HL-60 (cell line): ENCODE measurements at regions not wholly inside any gene's neighbourhood (a gene's known extent, or its start where the extent isn't known, plus 50 kb on each side); places are given as distances from the start of the nearest gene placed in this dataset.

ENCODE experiments used
- DNase-seq, 2 experiments: peaks; one replicate each; pipeline ENCODE4 v3.0.0-alpha.2; 2010 to 2020; ENCODE audit warnings: low read depth in 1 of 2, low spot score in 1 of 2
- H3K27ac ChIP-seq: fragments of 250-450 bp; sonication (Bioruptor Pico); replicated peaks from 2 replicates; pipeline ENCODE4 v1.5.1; 2020; ENCODE audit warnings: mild to moderate bottlenecking, moderate library complexity
- H3K27me3 ChIP-seq: fragments of 250-450 bp; sonication (Bioruptor Pico); 2 replicates; pipeline ENCODE4 v1.5.1; 2021; ENCODE audit warnings: mild to moderate bottlenecking, moderate library complexity; ENCODE audit not compliant: insufficient read depth, poor library complexity, severe bottlenecking
- H3K4me3 ChIP-seq: replicated peaks from 2 replicates; pipeline ENCODE4 v1.5.1; 2011; ENCODE audit warnings: mild to moderate bottlenecking, control low read depth, low read length; ENCODE audit not compliant: insufficient read depth
- GABPA ChIP-seq: IDR thresholded peaks from 2 replicates; pipeline ENCODE4 v1.6.1; 2012; ENCODE audit warnings: low read depth
- POLR2AphosphoS5 ChIP-seq: IDR thresholded peaks from 2 replicates; pipeline ENCODE4 v1.6.1; 2012; ENCODE audit warnings: low read depth
- REST ChIP-seq: IDR thresholded peaks from 2 replicates; pipeline ENCODE4 v1.6.1; 2012; ENCODE audit warnings: low read depth; ENCODE audit not compliant: insufficient replicate concordance
- SPI1 ChIP-seq: IDR thresholded peaks from 2 replicates; pipeline ENCODE4 v1.6.1; 2012; ENCODE audit warnings: low read depth, mild to moderate bottlenecking, borderline replicate concordance
- TF ChIP-seq, protein P1 (sequence below): IDR thresholded peaks from one replicate; pipeline ENCODE4 v1.5.1; 2011; ENCODE audit warnings: low read length, control low read depth, inconsistent platforms; ENCODE audit not compliant: insufficient read depth

DNA sequence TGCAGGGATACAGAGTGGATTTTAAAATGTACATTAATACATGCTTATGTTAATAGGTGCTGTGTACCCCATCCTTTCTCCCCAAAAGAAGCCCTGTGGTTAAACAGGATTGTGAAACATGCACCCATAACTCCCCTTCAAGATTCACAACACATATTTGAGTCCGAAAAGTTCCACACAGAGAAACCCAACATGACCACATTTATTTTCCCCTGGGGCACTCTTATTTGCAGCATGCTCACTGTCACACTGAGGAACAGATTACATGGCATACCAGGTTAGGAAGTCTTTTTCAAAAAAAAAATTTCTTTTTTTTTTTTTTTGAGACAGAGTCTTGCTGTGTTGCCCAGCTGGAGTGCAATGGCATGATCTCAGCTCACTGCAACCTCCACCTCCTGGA lies 67.7 kb upstream of the COL5A2 start:
- Histone ChIP-seq H3K4me3 (no peak overlapping the region), H3K27ac (no peak overlapping the region), H3K27me3 (no peaks in the 10 kb centered on the region)
- no peak for DNase-seq
- no peak for TF ChIP-seq POLR2AphosphoS5
- no peak for TF ChIP-seq SPI1
- TF ChIP-seq GABPA: no peak
- TF ChIP-seq, protein P1, sequence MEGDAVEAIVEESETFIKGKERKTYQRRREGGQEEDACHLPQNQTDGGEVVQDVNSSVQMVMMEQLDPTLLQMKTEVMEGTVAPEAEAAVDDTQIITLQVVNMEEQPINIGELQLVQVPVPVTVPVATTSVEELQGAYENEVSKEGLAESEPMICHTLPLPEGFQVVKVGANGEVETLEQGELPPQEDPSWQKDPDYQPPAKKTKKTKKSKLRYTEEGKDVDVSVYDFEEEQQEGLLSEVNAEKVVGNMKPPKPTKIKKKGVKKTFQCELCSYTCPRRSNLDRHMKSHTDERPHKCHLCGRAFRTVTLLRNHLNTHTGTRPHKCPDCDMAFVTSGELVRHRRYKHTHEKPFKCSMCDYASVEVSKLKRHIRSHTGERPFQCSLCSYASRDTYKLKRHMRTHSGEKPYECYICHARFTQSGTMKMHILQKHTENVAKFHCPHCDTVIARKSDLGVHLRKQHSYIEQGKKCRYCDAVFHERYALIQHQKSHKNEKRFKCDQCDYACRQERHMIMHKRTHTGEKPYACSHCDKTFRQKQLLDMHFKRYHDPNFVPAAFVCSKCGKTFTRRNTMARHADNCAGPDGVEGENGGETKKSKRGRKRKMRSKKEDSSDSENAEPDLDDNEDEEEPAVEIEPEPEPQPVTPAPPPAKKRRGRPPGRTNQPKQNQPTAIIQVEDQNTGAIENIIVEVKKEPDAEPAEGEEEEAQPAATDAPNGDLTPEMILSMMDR: no peak
- TF ChIP-seq REST: no peak

GRCh38 chr2:189248141-189248540 lies 68.6 kb upstream of the COL5A2 start:
- TF ChIP-seq SPI1 (no peak), POLR2AphosphoS5 (no peak), GABPA (no peak), REST (no peak)
- TF ChIP-seq, protein P1: no peak
- no peak overlapping the region for H3K27ac ChIP-seq
- no peaks in the 10 kb centered on the region for H3K27me3 ChIP-seq
- DNase-seq: no peak
- no peak overlapping the region for H3K4me3 ChIP-seq

DNA sequence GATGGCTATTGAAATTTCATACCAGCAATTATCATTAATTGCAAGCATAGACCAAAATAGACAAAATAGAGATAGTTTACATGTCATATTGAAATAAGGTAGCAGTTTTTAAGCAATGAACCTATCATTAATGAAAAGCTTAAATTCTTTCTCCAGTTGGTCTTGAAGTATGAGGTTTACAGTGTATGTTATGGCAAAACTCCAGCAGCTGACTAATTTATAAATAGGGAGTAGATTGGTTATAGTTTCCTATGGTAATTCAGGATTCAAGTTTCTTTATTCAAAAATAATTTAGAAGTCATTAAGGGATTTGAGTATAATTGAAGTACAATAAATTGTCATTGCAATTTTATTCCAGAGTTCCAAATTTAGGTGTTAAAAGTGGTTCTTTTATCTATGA lies 69.6 kb upstream of the COL5A2 start:
- TF ChIP-seq POLR2AphosphoS5: no peak
- TF ChIP-seq GABPA: no peak
- TF ChIP-seq, protein P1: no peak
- no peak for TF ChIP-seq SPI1
- TF ChIP-seq REST: no peak
- no peak overlapping the region for H3K27ac ChIP-seq

More for the DNA sequence above, 69.6 kb upstream of the COL5A2 start:
- DNase-seq: no peak
- Histone ChIP-seq H3K4me3 (no peak overlapping the region), H3K27me3 (no peaks in the 10 kb centered on the region)
